HCT116 (cell line): ENCODE measurements at regions not wholly inside any gene's neighbourhood (a gene's known extent, or its start where the extent isn't known, plus 50 kb on each side); places are given as distances from the start of the nearest gene placed in this dataset.

ENCODE experiments used
- CEBPB ChIP-seq: IDR thresholded peaks from 2 replicates; pipeline ENCODE4 v1.6.1; 2012; ENCODE audit warnings: low read depth
- CTCF ChIP-seq, 3 experiments: fragments of 200-600 bp in 1 of 3; sonication (generic) in 1 of 3; IDR thresholded peaks in 2 of 3; conservative IDR thresholded peaks in 1 of 3; 2 replicates each; pipeline ENCODE4 v1.5.1; 2012 to 2017; ENCODE audit warnings: low read depth in 2 of 3, low read length in 2 of 3, antibody characterized with exemption in 1 of 3, borderline replicate concordance in 1 of 3, control low read depth in 1 of 3, mild to moderate bottlenecking in 1 of 3, mixed read lengths in 1 of 3, mixed run types in 1 of 3, moderate library complexity in 1 of 3; ENCODE audit not compliant: insufficient read depth in 1 of 3
- EGR1 ChIP-seq: IDR thresholded peaks from 2 replicates; pipeline ENCODE4 v1.6.1; 2012; ENCODE audit warnings: low read depth
- ELF1 ChIP-seq: IDR thresholded peaks from 2 replicates; pipeline ENCODE4 v1.6.1; 2012; ENCODE audit warnings: low read depth, borderline replicate concordance
- EZH2 ChIP-seq: fragments of 200-600 bp; sonication (generic); IDR thresholded peaks from 2 replicates; pipeline ENCODE4 v1.6.1; 2017; ENCODE audit warnings: antibody characterized with exemption, mixed run types
- FOSL1 ChIP-seq: IDR thresholded peaks from 2 replicates; pipeline ENCODE4 v1.6.1; 2012; ENCODE audit warnings: low read depth
- POLR2A ChIP-seq: IDR thresholded peaks from 2 replicates; pipeline ENCODE4 v1.7.0; 2011; ENCODE audit warnings: borderline replicate concordance; ENCODE audit not compliant: insufficient read depth, insufficient read length; ENCODE audit errors: extremely low read depth
- POLR2AphosphoS5 ChIP-seq: IDR thresholded peaks from 2 replicates; pipeline ENCODE4 v1.6.1; 2011; ENCODE audit warnings: mild to moderate bottlenecking, low read depth, low read length, moderate library complexity
- RAD21 ChIP-seq: IDR thresholded peaks from 2 replicates; pipeline ENCODE4 v1.6.1; 2012; ENCODE audit warnings: low read depth, mild to moderate bottlenecking
- SIN3A ChIP-seq: IDR thresholded peaks from 2 replicates; pipeline ENCODE4 v1.6.1; 2012; ENCODE audit warnings: low read depth
- SP1 ChIP-seq: IDR thresholded peaks from 2 replicates; pipeline ENCODE4 v1.6.1; 2012; ENCODE audit warnings: low read depth
- YY1 ChIP-seq: IDR thresholded peaks from 2 replicates; pipeline ENCODE4 v1.6.1; 2011; ENCODE audit warnings: low read length, low read depth, moderate library complexity, mild to moderate bottlenecking; ENCODE audit not compliant: insufficient replicate concordance; ENCODE audit errors: extremely low read depth
- ZBTB33 ChIP-seq: IDR thresholded peaks from 2 replicates; pipeline ENCODE4 v1.6.1; 2011; ENCODE audit warnings: mild to moderate bottlenecking, low read length, moderate library complexity; ENCODE audit not compliant: insufficient replicate concordance; ENCODE audit errors: extremely low read depth
- TF ChIP-seq, protein P1 (sequence below): IDR thresholded peaks from 2 replicates; pipeline ENCODE4 v1.6.1; 2012

DNA sequence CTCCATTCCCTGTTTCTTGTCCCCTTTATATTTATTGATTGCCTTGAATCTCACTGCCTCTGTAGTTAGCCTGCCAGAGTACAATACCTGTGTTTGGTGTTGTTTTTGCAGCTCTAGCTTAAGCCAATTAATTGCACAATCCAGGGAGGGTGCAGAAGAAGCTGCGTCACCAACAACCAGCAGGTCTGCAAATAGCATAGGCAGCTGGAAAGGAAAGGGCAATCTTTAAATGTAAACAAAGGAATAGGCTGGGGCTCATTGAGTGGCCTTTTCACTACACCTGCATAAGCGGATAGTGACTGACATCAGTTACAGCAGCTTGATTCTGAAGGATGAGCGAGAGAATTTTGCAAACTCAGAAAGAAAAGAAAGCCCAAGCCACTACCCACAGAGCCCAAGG lies 106.8 kb upstream of the RAI2 start:
- TF ChIP-seq FOSL1: no peak
- no peak for TF ChIP-seq CTCF (IDR thresholded peaks at IDR 0.05 in 2 of 3, conservative IDR thresholded peaks at IDR 0.05 in 1 of 3; ENCODE audit: borderline replicate concordance in 1 of 3, insufficient read depth in 1 of 3, low read depth in 2 of 3, low read length in 2 of 3)
- TF ChIP-seq POLR2AphosphoS5: no peak
- no peak for TF ChIP-seq EGR1
- TF ChIP-seq, protein P1, sequence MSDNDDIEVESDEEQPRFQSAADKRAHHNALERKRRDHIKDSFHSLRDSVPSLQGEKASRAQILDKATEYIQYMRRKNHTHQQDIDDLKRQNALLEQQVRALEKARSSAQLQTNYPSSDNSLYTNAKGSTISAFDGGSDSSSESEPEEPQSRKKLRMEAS: no peak
- TF ChIP-seq POLR2A: no peak
- no peak for TF ChIP-seq SP1
- no peak for TF ChIP-seq ELF1
- no peak for TF ChIP-seq CEBPB
- no peak for TF ChIP-seq SIN3A
- TF ChIP-seq EZH2: no peak
- no peak for TF ChIP-seq YY1
- TF ChIP-seq ZBTB33: no peak
- TF ChIP-seq RAD21: no peak
